Activated CD4-positive, CD25-positive, alpha-beta regulatory T cell (primary cell): ENCODE measurements at regions not wholly inside any gene's neighbourhood (a gene's known extent, or its start where the extent isn't known, plus 50 kb on each side); places are given as distances from the start of the nearest gene placed in this dataset.

ENCODE experiments used
- DNase-seq, 4 experiments: peaks; one replicate each; lab custom pipeline; 2025; lab: John Stamatoyannopoulos, UW

- no peak for DNase-seq
These were observed 514.6 kb downstream of the ZNF608 start for GRCh38 chr5:124231802-124232201.

- DNase-seq = no peak
These were observed 515.2 kb downstream of the ZNF608 start for GRCh38 chr5:124231230-124231629.

GRCh38 chr5:124230456-124230855 lies 516.0 kb downstream of the ZNF608 start:
- no peak for DNase-seq

GRCh38 chr5:124229352-124229751 lies 517.1 kb downstream of the ZNF608 start:
- DNase-seq = no peak

- no peak for DNase-seq
These were observed 518.5 kb downstream of the ZNF608 start for GRCh38 chr5:124227914-124228313.

- DNase-seq = no peak
These were observed 526.0 kb downstream of the ZNF608 start for GRCh38 chr5:124220418-124220817.

- no peak for DNase-seq
These were observed 533.5 kb downstream of the ZNF608 start for GRCh38 chr5:124212934-124213333.

GRCh38 chr5:124210111-124210910 lies 536.1 kb downstream of the ZNF608 start:
- no peak for DNase-seq

- DNase-seq = no peak
These were observed 539.3 kb downstream of the ZNF608 start for GRCh38 chr5:124207118-124207517.

- no peak for DNase-seq
These were observed 539.9 kb downstream of the ZNF608 start for GRCh38 chr5:124206540-124206939.

GRCh38 chr5:124203303-124203702 lies 543.1 kb downstream of the ZNF608 start:
- DNase-seq = no peak

GRCh38 chr5:124200381-124200780 lies 546.1 kb downstream of the ZNF608 start:
- DNase-seq = no peak

GRCh38 chr5:124199893-124200292 lies 546.5 kb downstream of the ZNF608 start:
- DNase-seq = no peak

GRCh38 chr5:124195411-124195810 lies 551.0 kb downstream of the ZNF608 start:
- DNase-seq = no peak

- no peak for DNase-seq
These were observed 552.2 kb downstream of the ZNF608 start for GRCh38 chr5:124194282-124194681.

GRCh38 chr5:124193371-124193789 lies 553.1 kb downstream of the ZNF608 start:
- DNase-seq = no peak

GRCh38 chr5:124192716-124193115 lies 553.7 kb downstream of the ZNF608 start:
- no peak for DNase-seq

GRCh38 chr5:124185716-124186115 lies 560.7 kb downstream of the ZNF608 start:
- no peak for DNase-seq

- DNase-seq = no peak
These were observed 564.3 kb downstream of the ZNF608 start for GRCh38 chr5:124182133-124182532.

- DNase-seq = no peak
These were observed 565.5 kb downstream of the ZNF608 start for GRCh38 chr5:124180875-124181461.

GRCh38 chr5:124180299-124180874 lies 566.1 kb downstream of the ZNF608 start:
- no peak for DNase-seq

- no peak for DNase-seq
These were observed 566.6 kb downstream of the ZNF608 start for GRCh38 chr5:124179819-124180218.

GRCh38 chr5:124178050-124178449 lies 568.4 kb downstream of the ZNF608 start:
- DNase-seq = no peak
